Stimulated activated CD8-positive, alpha-beta memory T cell treated with anti-CD3 and anti-CD28 coated beads, Interleukin-15, amount 100 ng/mL, for 1 hour (primary cell): ENCODE measurements at regions not wholly inside any gene's neighbourhood (a gene's known extent, or its start where the extent isn't known, plus 50 kb on each side); places are given as distances from the start of the nearest gene placed in this dataset.
"Not testable (repeated sequence)": the region's sequence is repeated elsewhere in the genome, so short reads cannot be mapped to it uniquely, and the experiment has no call there.

Experiments used
- DNase-seq: peaks from one replicate; pipeline ENCODE4 v3.0.0-alpha.2; 2020; ENCODE audit warnings: low read depth

DNA sequence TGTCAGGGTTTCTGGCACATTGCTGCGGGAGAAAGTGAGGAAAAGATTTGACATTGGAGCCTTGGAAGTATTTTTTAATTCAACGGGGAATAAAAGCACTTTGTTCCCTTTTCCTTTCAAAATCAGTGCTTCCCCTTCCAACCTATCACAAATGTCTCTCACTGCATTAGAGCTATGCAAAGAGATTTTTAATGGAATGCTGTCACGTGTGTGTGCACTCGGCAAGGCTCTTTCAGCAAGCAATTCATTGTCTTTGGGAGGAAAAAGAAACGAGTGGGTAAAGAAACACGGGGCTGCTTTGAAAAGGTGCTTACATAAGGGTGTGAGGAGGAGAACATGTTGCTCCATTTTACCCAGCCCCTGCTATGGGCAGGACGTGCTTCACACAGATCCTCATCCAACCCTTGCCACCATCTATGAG, 490.4 kb upstream of the PROK2 start:
- DNase-seq: no peak

GRCh38 chr3:72274493-72275330, 489.8 kb upstream of the PROK2 start:
- no peak for DNase-seq

- DNase-seq: no peak
Observed at GRCh38 chr3:72273615-72274014, 488.7 kb upstream of the PROK2 start.

GRCh38 chr3:72272356-72272755, 487.4 kb upstream of the PROK2 start:
- DNase-seq: no peak

DNA sequence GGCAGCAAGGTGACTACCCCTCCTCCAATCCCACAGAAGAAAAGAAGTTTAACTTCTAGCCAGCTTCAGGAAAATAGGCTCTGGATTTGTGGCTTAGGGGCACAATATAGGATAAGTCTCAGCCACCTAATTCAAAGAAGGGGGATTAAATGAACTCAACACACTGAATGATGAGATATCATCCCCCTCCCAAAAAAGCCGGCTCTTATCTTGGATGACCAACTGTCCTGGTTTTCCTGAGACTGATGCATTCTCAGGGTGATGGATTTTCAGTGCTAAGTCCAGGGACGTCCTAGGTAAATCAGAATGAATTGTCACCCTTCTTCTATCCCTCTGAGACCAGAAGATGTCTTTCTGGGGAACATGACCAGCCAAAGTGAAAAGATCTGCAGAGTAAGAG, 487.0 kb upstream of the PROK2 start:
- no peak for DNase-seq

DNA sequence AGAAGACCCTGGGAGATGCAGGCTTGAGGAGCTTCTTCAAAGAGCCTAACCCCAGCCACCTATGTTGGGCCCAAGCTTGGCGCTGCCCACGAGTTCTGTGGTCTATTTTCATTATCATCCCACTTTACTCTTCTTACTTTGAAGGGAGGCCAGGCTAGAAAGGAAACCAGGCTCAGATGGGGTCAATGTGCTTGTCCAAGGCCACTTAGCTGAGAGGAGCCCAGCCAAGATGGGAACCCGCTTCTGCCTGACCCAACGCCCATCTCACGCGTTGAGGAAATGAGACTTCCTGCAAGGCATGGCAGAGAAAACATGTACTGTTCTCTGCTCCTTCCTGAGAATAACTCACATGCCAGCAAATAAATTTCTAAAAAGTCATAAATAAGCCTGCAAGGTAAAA, 486.3 kb upstream of the PROK2 start:
- no peak for DNase-seq

DNA sequence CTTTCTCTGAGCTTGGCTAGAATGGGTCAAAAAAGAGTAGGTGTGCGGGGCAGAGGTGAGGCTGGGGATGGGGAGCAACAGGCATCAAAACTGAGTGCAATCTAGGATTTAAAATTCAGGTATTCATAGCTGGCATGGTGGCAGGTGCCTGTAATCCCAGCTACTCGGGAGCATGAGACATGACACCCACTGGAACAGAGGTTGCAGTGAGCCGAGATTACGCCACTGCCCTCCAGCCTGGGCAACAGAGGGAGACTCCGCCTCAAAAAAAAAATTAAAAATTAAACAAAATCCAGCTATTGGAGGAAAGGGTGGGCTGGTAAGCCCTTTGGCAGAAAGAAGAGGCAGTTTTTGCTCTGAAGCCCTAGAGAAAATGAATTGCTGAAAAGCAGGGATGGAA, 485.8 kb upstream of the PROK2 start:
- no peak for DNase-seq

DNA sequence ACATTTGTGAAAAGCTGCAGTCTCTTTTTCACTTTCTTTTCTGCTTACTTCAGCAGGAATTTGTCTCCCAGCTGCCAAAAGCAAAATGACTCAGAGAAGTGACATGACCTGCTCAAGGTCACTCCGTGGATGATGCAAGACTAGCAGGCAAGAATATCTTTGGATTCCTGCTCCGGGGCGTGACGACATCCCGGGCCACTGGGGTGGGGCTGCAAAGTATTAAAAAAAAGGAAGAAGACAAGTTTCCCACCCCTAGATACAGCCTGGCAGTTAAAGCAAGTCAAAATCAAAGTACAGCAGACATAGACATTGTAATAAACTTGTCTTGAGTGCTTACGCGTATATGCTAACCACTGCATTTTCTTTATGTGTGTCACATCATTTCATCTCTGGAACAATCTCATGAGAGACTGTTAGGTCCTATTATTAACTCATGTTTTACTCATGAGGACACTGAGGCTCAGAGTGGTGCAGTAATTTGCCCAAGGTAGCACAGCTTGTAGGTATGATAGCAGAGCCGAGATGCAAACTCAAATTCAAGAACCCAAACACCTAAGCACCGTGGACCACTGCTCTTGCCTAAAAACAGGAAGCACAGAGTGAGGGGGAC, 485.2 kb upstream of the PROK2 start:
- DNase-seq: no peak

DNA sequence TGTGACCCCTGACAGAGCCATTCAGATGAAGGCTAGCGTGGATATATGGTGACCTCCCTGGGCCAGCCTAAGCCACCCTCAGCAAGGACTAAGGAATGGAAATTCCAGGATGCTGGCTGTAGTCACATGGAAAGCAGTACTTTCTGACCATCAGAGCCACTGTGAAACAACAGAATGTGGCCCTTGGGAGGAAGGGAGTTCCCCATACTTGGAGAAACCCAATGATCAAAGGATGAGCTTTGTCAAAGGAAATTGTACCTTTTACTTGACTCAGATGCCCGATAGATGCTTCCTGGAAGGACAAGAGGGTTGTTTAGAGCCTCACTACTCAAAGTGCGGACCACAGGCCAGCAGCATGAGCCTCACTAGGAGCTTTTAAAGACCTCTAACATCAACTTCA, 484.5 kb upstream of the PROK2 start:
- no peak for DNase-seq

DNA sequence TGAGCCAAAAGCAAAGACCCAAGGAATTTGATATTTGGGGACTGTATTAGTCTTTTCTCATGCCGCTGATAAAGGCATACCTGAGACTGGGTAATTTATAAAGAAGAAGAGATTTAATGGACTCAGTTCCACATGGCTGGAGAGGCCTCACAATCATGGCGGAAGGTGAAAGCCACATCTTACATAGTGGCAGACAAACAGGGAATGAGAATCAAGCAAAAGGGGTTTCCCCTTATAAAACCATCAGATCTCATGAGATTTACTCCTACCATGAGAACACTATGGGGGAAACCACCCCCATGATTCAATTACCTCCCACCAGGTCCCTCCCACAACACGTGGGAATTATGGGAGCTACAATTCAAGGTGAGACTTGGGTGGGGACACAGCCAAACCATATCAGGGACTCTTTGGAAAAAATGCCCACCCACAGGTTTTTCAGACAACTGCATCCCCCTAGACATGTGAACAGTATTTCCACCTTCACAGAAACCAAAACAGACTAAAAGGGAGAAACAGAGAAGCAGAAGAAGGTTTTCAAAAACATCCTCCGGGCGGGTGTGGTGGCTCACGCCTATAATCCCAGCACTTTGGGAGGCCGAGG, 482.1 kb upstream of the PROK2 start:
- not testable (repeated sequence) for DNase-seq

GRCh38 chr3:72266016-72266370, 481.0 kb upstream of the PROK2 start:
- no peak for DNase-seq

- DNase-seq: no peak
Observed at GRCh38 chr3:72265256-72266015, 480.5 kb upstream of the PROK2 start.

DNA sequence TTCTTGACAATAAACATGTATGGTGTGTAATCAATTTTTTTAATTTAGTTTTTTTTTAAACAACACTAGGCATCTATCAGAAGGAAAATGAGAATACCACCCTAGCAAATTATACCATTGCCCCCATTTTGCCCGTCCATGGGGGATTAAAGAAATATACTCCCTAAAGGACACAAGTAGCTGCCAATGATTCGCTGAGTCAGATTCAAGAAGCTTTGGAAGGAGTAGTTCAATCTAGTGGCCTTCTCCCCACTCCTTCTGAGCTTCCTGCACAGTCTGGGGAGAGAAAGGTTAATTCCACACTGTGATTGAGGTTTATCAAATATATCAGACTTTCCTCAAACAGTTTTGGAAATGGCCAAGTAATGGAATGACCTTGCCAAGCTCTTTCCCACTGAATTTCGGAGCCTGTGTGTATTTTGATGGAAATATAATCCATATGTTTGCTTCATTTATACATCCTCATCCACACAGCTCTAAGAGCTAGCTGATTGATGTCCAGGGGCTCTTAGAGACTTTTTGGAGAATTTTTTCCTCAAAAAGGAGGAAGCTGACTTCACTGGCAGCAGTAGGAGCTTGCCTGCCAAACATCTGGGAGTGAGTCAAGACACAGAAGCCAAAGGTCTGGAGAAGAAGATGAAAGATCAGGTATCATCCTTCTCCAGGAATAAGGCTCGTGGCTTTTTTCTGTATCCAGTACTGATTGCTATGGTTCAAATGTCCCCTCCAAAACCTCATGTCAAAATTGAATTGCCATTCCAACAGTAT, 478.5 kb upstream of the PROK2 start:
- DNase-seq: no peak

DNA sequence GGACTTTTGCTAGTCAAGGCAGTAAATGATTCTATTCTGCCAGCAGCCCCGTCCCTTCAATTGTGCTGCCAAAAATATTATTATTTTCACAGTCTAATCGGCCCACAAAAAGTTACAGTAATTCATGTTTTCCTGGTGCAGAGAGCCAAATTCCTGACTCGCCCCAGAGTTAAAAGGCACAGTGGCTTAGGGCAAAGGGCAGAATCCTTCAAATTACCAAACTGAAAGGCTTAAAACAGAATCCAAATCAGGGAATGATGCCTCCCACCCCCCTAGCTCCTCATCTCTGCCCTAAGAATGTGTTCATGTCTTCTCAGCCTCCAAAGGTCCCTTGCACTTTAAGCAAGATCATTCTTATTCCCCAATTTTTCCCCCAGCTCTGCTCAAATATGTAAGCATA, 477.8 kb upstream of the PROK2 start:
- DNase-seq: no peak

DNA sequence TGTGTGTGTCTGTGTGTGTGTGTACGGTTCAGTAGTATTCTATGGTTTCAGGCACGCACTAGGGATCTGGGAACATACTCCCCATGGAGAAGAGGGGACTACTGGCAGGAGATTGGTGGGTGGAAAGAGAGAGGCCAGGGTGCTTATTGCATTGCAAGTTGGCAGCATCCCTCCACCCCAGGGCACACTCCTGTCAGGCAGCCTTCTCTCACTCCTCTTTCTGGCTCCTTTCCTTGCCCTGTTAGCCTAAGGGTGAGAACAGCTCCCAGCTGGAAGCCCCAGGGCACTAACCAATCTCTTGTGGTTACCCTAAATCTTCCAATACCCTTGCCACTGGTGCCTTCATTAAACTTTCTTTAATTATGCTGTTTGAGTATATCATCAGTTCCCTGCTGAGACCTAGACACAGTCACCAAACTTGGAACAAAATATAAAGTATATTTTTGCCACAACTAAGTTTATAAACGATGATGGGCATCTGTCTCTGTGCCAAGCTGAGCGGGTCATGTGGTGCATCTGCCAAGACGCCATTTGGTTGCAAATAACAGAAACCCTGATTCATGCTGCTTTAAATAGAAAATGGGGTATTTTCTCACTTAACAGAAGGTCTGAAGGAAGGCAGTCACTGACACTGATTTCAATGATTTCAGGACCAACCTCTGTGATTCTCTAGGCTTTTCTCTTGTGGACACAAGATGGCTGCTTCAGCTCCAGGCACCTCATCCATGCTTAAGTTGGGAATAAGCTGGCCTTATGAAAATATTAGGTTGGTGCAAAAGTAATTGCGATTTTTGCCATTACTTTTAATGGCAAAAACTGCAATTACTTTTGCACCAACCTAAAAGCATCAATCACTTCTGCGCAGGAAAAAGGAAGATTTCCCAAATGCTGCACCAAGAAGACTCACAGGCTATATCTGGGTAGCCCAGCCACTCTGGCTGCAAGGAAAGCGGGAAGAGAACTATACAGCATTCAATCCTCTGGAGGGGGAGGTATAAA, 476.9 kb upstream of the PROK2 start:
- DNase-seq: no peak

DNA sequence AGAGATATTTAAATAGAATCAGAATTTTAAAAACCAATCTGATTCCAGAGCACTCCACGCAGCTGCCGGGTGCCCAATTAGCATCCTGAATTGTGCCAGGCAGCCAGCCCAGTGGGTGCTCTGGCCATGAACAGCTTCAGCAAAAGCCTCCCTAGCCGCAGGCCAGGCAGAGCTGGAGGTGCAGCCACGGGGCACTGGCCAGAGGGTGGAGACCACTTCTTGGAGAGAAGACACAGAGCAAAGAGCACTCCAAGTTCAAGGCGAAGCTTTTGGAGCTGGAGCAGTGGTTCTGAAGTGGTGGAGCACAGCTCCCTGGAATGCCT, 475.6 kb upstream of the PROK2 start:
- no peak for DNase-seq

GRCh38 chr3:72259755-72260587, 475.0 kb upstream of the PROK2 start:
- DNase-seq: no peak

DNA sequence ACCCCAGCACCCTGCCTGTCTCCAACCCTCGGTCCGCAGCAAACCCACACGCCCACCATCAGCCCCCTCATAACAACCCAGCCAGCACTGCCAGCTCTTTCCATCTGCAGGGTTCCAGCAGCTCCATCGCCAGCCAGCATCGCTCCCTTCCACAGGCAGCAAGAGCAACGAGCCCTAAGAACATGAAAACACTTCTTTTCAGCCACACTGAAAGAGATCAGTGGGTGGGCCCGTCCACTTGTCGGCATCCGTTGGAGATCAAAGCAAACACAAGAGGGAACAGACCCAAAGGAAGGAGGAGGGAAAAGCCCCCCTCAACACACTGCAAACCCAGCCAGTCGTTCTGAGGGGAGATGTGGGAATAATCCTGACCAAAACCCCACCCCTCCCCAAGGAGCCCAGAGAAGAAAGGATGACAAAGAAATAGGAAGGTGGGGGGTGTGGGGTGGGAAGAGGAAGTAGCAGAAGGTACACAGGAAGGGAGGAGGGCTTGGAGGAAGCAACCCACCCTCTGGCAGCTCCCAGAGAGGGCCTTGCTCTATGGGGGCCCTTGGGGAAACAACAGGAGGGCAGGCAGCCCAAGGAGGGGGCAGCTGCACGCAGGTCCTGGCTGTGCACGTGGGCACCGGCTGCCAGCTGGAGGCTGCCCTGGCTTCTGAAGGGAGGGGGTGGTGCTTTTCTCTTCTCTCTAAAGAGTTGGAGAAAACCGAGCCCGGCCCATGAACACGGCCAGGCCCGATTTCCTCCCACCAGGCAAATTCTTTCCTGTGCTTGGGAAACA, 473.6 kb upstream of the PROK2 start:
- no peak for DNase-seq

DNA sequence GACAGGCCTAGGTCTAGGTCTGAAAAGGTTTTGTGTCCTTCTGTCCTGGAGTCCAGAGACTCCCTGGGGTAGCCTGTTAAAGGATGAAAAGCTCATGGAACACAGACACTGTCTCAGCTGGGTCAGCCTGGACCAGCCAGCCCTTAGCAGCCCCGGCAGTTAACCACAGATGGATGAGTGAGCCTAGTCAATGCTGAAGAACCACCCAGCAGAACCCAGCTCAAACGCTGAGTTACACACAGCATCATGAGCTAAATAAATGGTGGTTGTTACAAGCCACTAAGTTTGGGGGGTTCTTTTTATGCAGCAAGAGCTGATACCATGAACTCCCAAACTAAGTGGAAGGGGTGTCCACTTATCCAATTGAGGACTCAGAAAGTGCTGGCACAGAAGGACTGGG, 472.8 kb upstream of the PROK2 start:
- no peak for DNase-seq
